HG03103 (cell line): ENCODE measurements at regions not wholly inside any gene's neighbourhood (a gene's known extent, or its start where the extent isn't known, plus 50 kb on each side); places are given as distances from the start of the nearest gene placed in this dataset.

Experiments used
- ATAC-seq: cut with Tn5 transposase; IDR thresholded peaks from one replicate; pipeline ENCODE4 v1.9.1; 2021; ENCODE audit warnings: low read depth; ENCODE audit not compliant: unreplicated experiment

DNA sequence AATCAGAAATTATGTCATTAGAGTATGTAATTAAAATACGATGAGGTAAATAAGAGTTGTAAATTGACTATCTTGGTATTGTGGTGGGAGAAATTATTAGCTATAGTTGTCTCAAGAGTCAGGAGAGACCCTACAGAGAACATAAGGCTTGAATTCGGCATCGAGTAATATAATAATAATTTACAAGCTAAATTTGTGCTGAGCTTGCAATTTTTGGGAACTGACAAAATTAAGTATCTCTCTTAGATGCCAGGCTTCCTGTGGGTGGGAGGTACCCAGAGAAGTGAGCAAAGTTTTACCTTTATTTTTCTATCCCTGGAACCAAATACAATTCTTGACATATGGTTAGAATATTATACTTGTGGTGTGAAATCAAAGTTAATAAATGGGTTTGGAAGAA, 1637.0 kb downstream of the EFNB2 start:
- no peak for ATAC-seq

- no peak for ATAC-seq
Observed at GRCh38 chr13:104895521-104895920, 1639.9 kb downstream of the EFNB2 start.

DNA sequence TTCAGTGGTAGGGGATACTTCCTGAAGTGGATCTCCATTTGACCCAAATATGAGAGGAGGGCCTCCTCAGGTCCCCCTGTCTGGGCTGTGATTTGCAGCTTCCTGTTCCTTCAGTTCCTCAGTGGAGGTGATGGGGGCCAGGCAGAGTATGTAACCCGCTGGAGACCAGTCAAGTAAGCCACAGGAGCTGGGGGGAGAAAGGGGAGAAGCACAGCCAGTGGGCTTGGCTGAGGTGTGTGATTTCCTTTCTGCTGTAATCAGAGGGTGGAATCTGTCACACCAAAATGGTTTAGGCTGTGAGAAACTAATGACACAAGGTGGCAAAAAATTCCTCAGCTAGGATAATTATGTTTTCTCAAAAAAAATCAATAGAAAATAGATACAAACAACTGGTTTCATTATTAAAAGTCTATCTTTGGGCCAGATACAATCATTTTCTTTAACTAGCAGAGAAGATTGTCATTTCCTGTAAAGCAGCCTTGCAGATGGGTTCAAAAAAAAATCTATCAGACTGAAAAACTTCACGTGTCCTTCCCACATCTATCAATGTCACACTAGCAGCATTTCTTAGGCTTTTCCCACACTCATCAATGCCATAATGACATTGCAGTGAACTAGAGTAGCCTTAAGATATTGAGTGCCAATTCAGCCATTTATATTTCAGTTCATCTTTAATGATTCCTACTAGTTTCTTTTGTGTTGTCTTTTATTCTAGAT, 1660.3 kb downstream of the EFNB2 start:
- ATAC-seq = no peak

DNA sequence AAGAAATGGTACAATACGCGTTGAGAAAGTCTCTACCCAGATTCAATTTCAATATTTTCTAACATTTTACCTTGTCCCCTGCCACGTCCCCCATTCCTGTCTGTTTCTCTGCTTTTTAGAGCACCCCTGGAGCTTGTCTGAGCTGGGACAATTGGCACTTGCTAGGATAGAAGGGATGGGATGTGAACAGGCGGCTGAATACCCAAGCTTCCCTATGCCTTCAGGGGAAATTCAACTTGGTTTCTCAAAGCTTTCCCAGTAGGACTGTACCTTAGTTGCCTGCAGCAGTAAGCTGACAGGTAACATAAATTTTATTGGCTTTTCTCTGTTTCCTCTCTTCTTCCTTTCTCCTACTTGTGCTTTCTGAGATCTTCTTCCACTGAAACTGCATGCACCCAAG, 1663.3 kb downstream of the EFNB2 start:
- ATAC-seq = no peak

- no peak for ATAC-seq
Observed at GRCh38 chr13:104871456-104871855, 1664.0 kb downstream of the EFNB2 start.

DNA sequence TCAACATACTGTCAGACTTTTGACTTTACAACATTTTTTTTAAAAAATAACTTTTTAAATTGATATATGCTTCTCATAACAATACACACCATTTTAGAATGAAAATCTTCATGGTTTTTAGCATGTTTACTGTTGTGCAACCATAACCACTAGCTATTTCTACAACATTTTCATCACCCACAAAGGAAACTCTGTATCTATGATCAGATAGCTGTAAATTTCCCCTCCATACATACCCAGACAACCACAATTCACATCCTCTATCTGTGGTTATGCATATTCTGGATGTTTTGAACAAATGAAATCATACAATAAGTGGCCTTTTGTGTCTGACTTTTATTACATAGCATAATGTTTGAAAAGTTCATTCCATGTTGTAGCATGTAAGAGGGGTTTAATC, 1666.0 kb downstream of the EFNB2 start:
- ATAC-seq = no peak

DNA sequence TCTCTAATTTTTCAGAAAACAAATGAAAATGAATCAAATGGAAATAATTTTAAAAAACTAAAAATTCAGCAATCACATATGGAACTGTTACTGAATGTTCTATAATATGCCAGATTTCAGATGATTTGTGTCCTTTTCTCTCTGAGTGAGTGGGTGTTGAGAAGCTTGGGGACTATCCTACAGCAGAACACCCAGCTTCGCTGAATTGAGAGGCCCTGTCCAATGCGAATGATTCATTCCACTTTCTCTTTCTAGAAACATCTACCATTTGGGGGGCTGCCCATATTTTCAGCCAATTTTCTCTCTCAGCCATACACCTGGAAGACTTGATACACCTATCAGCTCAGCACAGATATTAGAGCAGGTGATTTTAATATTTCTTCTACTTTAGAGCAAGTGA, 1666.7 kb downstream of the EFNB2 start:
- no peak for ATAC-seq

DNA sequence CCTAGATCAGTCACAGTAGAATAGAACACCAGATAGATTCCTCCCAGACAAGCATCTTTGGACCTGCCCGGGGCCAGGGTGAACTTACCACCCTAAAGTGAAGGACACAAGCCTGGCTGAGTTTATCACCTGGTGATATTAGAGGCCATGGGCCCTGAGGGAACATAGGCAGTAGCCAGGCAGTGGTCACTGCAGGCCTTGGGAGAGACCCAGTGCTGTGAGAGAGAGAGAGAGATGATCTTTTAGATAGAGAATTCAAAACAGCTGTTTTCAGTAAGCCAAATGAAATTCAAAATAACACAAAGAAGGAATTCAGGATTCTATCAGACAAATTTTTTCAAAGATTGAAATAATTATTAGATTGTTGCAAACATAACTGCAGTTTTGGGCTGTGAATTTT, 1679.9 kb downstream of the EFNB2 start:
- no peak for ATAC-seq

- no peak for ATAC-seq
Observed at GRCh38 chr13:104854698-104855097, 1680.8 kb downstream of the EFNB2 start.

- no peak for ATAC-seq
Observed at GRCh38 chr13:104854007-104854406, 1681.5 kb downstream of the EFNB2 start.

- no peak for ATAC-seq
Observed at GRCh38 chr13:104847922-104848321, 1687.5 kb downstream of the EFNB2 start.

GRCh38 chr13:104843401-104843800, 1692.1 kb downstream of the EFNB2 start:
- ATAC-seq = no peak

DNA sequence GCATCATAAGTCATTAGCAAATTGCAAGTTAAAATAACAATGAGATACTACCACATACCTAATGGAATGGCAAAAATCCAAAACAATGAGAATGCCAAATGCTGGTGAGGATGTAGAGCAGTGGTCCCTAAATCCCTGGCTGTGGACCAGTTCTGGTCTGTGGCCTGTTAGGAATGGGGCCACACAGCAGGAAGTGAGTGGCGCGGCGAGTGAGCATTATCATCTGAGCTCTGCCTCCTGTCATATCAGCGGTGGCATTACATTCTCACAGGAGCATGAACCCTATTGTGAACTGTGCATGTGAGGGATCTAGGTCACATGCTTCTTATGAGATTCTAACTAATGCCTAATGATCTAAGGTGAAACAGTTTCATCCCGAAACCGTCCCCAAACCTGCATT, 1694.4 kb downstream of the EFNB2 start:
- no peak for ATAC-seq

DNA sequence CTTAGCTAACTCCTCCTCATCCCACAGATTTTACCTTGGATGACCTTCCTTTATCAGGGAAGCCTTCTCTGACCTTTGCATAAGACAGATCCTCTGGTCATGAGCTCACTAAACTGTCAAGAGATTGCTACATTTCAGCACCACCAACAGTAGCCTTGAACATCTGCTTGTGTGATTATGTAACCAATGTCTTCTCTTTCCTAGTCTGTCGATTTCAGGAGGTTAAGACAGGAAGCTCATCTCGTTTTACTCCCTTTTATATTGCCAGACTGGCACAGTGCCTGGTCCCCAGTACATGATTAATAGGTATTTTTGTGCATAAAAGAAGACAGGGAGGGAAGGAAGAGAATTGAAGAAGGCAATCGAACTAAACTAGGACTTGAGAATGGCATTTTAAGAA, 1697.7 kb downstream of the EFNB2 start:
- ATAC-seq = no peak

GRCh38 chr13:104833221-104833620, 1702.2 kb downstream of the EFNB2 start:
- no peak for ATAC-seq

DNA sequence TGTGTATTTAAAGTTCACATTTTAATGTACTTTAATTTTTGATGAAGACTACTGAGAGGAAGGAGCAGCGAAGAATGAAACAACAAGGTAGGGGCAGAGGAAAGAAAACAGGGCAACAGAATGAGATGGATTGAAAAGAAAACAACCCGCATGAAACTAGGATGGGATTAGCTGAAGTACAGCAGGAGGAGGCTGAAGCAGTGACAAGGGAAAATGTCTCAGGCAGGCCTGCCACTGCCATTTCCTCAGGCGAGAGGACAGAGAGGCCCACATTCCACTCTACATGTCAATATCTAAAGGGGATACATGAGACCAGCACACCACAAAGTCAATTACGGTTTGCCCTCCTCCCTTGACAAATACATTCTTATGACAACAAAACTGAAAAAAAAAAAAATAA, 1703.2 kb downstream of the EFNB2 start:
- ATAC-seq = no peak

- no peak for ATAC-seq
Observed at GRCh38 chr13:104831831-104832230, 1703.6 kb downstream of the EFNB2 start.

- no peak for ATAC-seq
Observed at GRCh38 chr13:104823709-104824108, 1711.8 kb downstream of the EFNB2 start.

DNA sequence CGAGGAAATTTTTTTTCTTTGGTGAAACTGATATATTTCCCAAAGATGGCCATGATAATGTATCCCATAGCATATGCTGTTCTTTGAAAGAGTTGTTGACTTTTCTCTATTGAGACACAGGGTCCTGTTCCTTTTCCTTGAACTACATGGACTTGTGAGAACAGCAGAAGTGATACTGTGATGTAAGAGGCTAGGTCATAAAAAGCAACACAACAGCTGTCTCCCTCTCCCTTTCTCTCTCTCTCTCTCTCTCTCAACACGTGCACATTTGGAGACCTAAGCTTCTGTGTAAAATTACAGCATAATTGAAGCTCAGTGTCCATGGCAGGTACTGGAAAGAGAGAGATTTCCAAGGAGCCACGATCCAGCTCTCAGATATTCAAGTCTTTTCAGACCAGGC, 1712.4 kb downstream of the EFNB2 start:
- no peak for ATAC-seq

DNA sequence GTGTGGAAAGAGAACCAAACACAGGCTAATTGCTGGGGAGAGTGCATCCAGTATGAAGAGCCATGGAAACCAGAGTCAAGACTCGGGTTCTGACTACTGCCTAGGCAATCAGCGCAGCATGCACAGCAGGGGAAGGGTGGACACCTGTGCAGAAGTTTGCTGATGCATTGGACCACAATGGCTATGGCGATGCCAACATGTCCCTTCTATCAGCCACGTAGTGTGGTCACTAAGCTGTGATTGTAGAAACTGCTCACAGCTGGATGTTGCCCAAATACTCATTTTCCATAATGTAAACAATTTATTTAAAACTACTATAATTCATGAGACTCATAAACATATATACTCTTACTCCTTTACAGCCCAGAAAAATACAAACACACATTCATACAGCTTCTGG, 1718.2 kb downstream of the EFNB2 start:
- no peak for ATAC-seq

DNA sequence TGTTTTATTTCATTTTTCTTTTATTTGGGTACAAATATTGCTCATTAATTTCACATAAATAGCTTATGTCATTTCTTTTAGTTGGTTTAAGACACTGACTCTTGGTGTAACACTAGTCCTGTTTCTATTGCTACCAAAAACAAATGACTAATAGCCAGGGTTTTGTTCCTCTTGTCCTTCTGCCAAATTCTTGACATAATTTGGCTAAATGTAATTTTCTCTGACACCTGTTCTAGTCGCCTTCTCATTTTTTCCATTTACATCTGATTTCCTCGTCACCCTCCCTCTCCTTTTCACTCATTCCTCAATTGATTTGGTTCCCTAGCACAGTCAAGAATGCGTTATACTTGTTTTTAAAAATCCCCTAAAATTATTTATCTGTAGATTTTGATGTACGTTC, 1718.7 kb downstream of the EFNB2 start:
- no peak for ATAC-seq

- ATAC-seq = no peak
Observed at GRCh38 chr13:104810242-104810641, 1725.2 kb downstream of the EFNB2 start.

GRCh38 chr13:104809483-104809882, 1726.0 kb downstream of the EFNB2 start:
- ATAC-seq = no peak
